Naive thymus-derived CD4-positive, alpha-beta T cell (primary cell): ENCODE measurements at regions not wholly inside any gene's neighbourhood (a gene's known extent, or its start where the extent isn't known, plus 50 kb on each side); places are given as distances from the start of the nearest gene placed in this dataset.

Experiments used
- ATAC-seq: fragments of 150-1000 bp; cut with Tn5 transposase; 2 replicates; pipeline ENCODE4 v1.10.0; 2021; ENCODE audit warnings: mild to moderate bottlenecking, moderate library complexity
- CTCF ChIA-PET: fragments of 350-600 bp; sonication (Branson Sonifier 250); formaldehyde crosslinking; loops from one replicate; lab custom pipeline; 2021; ENCODE audit warnings: antibody characterized with exemption; lab: Charles Lee
- POLR2A ChIA-PET: fragments of 350-600 bp; sonication (Branson Sonifier 250); formaldehyde crosslinking; loops from one replicate; lab custom pipeline; 2021; ENCODE audit warnings: antibody characterized with exemption, inconsistent platforms; lab: Charles Lee
- DNase-seq, 9 donors: peaks; one replicate each; pipeline versions ENCODE4 v3.0.0 to v3.0.0-alpha.2; 2020 to 2022; ENCODE audit warnings: mixed read lengths in 1 of 9
- H3K27ac ChIP-seq: one replicate; pipeline ENCODE4 v1.7.0; 2013; ENCODE audit warnings: mild to moderate bottlenecking, low read depth, low read length, moderate library complexity
- H3K27me3 ChIP-seq, 2 donors: one replicate each; pipeline ENCODE4 v1.7.0; 2013; ENCODE audit warnings: low read length in 2 of 2, mild to moderate bottlenecking in 2 of 2, moderate library complexity in 2 of 2; ENCODE audit not compliant: control insufficient read depth in 2 of 2, insufficient read depth in 2 of 2
- H3K36me3 ChIP-seq, 3 experiments: 1 replicate in 2 of 3; 2 replicates in 1 of 3; pipeline ENCODE4 v1.7.0; 2013; ENCODE audit warnings: low read length in 3 of 3, mild to moderate bottlenecking in 3 of 3, moderate library complexity in 1 of 3; ENCODE audit not compliant: insufficient read depth in 3 of 3, control insufficient read depth in 2 of 3
- H3K4me1 ChIP-seq, 2 donors: one replicate each; pipeline ENCODE4 v1.7.0; 2013; ENCODE audit warnings: low read length in 2 of 2, mild to moderate bottlenecking in 2 of 2, moderate library complexity in 1 of 2; ENCODE audit not compliant: control insufficient read depth in 2 of 2, insufficient read depth in 2 of 2
- H3K4me3 ChIP-seq: 2 replicates; pipeline ENCODE4 v1.7.0; 2013; ENCODE audit warnings: mild to moderate bottlenecking, low read length
- H3K9me3 ChIP-seq, 3 experiments: 1 replicate in 2 of 3; 2 replicates in 1 of 3; pipeline ENCODE4 v1.7.0; 2013; ENCODE audit warnings: low read length in 3 of 3; ENCODE audit not compliant: control insufficient read depth in 2 of 3
- H3K27ac Mint-ChIP-seq, 9 donors: one replicate each; pipeline ENCODE4 v1.8.0; 2020 to 2022; ENCODE audit warnings: mixed read lengths in 9 of 9, mild to moderate bottlenecking in 8 of 9, moderate library complexity in 5 of 9, inconsistent platforms in 2 of 9
- H3K27me3 Mint-ChIP-seq, 5 donors: one replicate each; pipeline ENCODE4 v1.8.0; 2021 to 2022; ENCODE audit warnings: mixed read lengths in 5 of 5, mild to moderate bottlenecking in 1 of 5
- H3K36me3 Mint-ChIP-seq, 5 donors: one replicate each; pipeline ENCODE4 v1.8.0; 2020 to 2022; ENCODE audit warnings: mixed read lengths in 5 of 5, mild to moderate bottlenecking in 3 of 5, inconsistent platforms in 1 of 5
- H3K4me1 Mint-ChIP-seq, 7 donors: one replicate each; pipeline ENCODE4 v1.8.0; 2020 to 2022; ENCODE audit warnings: mixed read lengths in 7 of 7, mild to moderate bottlenecking in 3 of 7, inconsistent platforms in 1 of 7
- H3K4me3 Mint-ChIP-seq, 10 donors: one replicate each; pipeline ENCODE4 v1.8.0; 2020 to 2022; ENCODE audit warnings: mild to moderate bottlenecking in 10 of 10, mixed read lengths in 10 of 10, moderate library complexity in 6 of 10, inconsistent platforms in 2 of 10
- H3K9me3 Mint-ChIP-seq, 11 donors: one replicate each; pipeline ENCODE4 v1.8.0; 2020 to 2022; ENCODE audit warnings: mixed read lengths in 11 of 11, mild to moderate bottlenecking in 4 of 11, inconsistent platforms in 1 of 11, moderate library complexity in 1 of 11
- intact Hi-C, 2 donors: fragments of 100-400 bp; cut with micrococcal nuclease; formaldehyde crosslinking; loops; one replicate each; pipeline ENCODE4 v1.15.1; 2023

GRCh38 chr6:168198302-168199180 is 119.5 kb upstream of the FRMD1 start:
- H3K27me3 ChIP-seq, result no peaks in the 10 kb centered on the region
- H3K27ac ChIP-seq, result no peak overlapping the region
- no peak overlapping the region for H3K4me3 ChIP-seq
- ChIA-PET POLR2A (no interaction called here), CTCF (no interaction called here)
- intact Hi-C loops, result no loop called here
- no peaks in the 10 kb centered on the region for H3K4me1 ChIP-seq
- H3K36me3 Mint-ChIP-seq, result no peaks in the 10 kb centered on the region
- DNase-seq (no peak), ATAC-seq (peak; percentile 13)
- H3K9me3 Mint-ChIP-seq, result peaks cover 0 to 4% (median 0%) of the 10 kb centered on the region in 11 donors
- no peak overlapping the region for H3K27ac Mint-ChIP-seq
- no peak overlapping the region for H3K4me3 Mint-ChIP-seq
- H3K4me1 Mint-ChIP-seq, result no peaks in the 10 kb centered on the region
- H3K9me3 ChIP-seq, result no peaks in the 10 kb centered on the region
- peaks cover 4 to 20% (median 10%) of the 10 kb centered on the region in 5 donors for H3K27me3 Mint-ChIP-seq
- H3K36me3 ChIP-seq, result no peaks in the 10 kb centered on the region

GRCh38 chr6:168197636-168198301 is 118.8 kb upstream of the FRMD1 start:
- no peak overlapping the region for H3K27ac ChIP-seq
- Mint-ChIP-seq H3K9me3 (peaks cover 0 to 4% (median 0%) of the 10 kb centered on the region in 11 donors), H3K27ac (no peak overlapping the region), H3K36me3 (no peaks in the 10 kb centered on the region), H3K27me3 (peaks cover 1 to 28% (median 16%) of the 10 kb centered on the region in 5 donors), H3K4me3 (no peak overlapping the region), H3K4me1 (no peaks in the 10 kb centered on the region)
- DNase-seq (no peak), ATAC-seq (no peak)
- ChIA-PET CTCF (no interaction called here), POLR2A (no interaction called here)
- no peaks in the 10 kb centered on the region for H3K27me3 ChIP-seq
- H3K4me3 ChIP-seq, result no peak overlapping the region
- intact Hi-C loops, result no loop called here
- no peaks in the 10 kb centered on the region for H3K4me1 ChIP-seq
- no peaks in the 10 kb centered on the region for H3K9me3 ChIP-seq
- no peaks in the 10 kb centered on the region for H3K36me3 ChIP-seq

GRCh38 chr6:168196881-168197635 is 118.0 kb upstream of the FRMD1 start:
- CTCF ChIA-PET, result interaction anchor here (0.7 kb wide), 1 partner anchor 1437 kb away, joined by 6 read pairs; no protein-coding TSS in a partner anchor
- H3K27me3 Mint-ChIP-seq, result peaks cover 0 to 28% (median 12%) of the 10 kb centered on the region in 5 donors
- Histone ChIP-seq H3K27ac (no peak overlapping the region), H3K9me3 (no peaks in the 10 kb centered on the region), H3K4me1 (no peaks in the 10 kb centered on the region), H3K36me3 (no peaks in the 10 kb centered on the region), H3K4me3 (no peak overlapping the region), H3K27me3 (no peaks in the 10 kb centered on the region)
- intact Hi-C loops, result no loop called here
- H3K4me1 Mint-ChIP-seq, result no peaks in the 10 kb centered on the region
- H3K27ac Mint-ChIP-seq, result no peak overlapping the region
- no peak for ATAC-seq
- H3K36me3 Mint-ChIP-seq, result no peaks in the 10 kb centered on the region
- H3K4me3 Mint-ChIP-seq, result no peak overlapping the region
- POLR2A ChIA-PET, result no interaction called here
- DNase-seq, result no peak
- peaks cover 0 to 4% (median 0%) of the 10 kb centered on the region in 11 donors for H3K9me3 Mint-ChIP-seq

- DNase-seq (no peak), ATAC-seq (no peak)
- Mint-ChIP-seq H3K27me3 (peaks cover 0 to 26% (median 9%) of the 10 kb centered on the region in 5 donors), H3K4me1 (no peaks in the 10 kb centered on the region), H3K27ac (no peak overlapping the region), H3K36me3 (no peaks in the 10 kb centered on the region), H3K4me3 (no peak overlapping the region), H3K9me3 (peaks cover 0 to 4% (median 0%) of the 10 kb centered on the region in 11 donors)
- Histone ChIP-seq H3K27ac (no peak overlapping the region), H3K36me3 (no peaks in the 10 kb centered on the region), H3K27me3 (no peaks in the 10 kb centered on the region), H3K9me3 (no peaks in the 10 kb centered on the region), H3K4me1 (no peaks in the 10 kb centered on the region), H3K4me3 (no peak overlapping the region)
- POLR2A ChIA-PET, result no interaction called here
- CTCF ChIA-PET, result no interaction called here
- intact Hi-C loops, result no loop called here
Measured at GRCh38 chr6:168196385-168196860, 117.4 kb upstream of the FRMD1 start.

GRCh38 chr6:168195712-168196111 is 116.7 kb upstream of the FRMD1 start:
- Histone ChIP-seq H3K27me3 (no peaks in the 10 kb centered on the region), H3K27ac (no peak overlapping the region), H3K4me1 (no peaks in the 10 kb centered on the region), H3K4me3 (no peak overlapping the region), H3K36me3 (no peaks in the 10 kb centered on the region), H3K9me3 (no peaks in the 10 kb centered on the region)
- no peaks in the 10 kb centered on the region for H3K4me1 Mint-ChIP-seq
- CTCF ChIA-PET, result no interaction called here
- peaks cover 0 to 4% (median 0%) of the 10 kb centered on the region in 11 donors for H3K9me3 Mint-ChIP-seq
- POLR2A ChIA-PET, result no interaction called here
- DNase-seq, result no peak
- H3K36me3 Mint-ChIP-seq, result no peaks in the 10 kb centered on the region
- H3K4me3 Mint-ChIP-seq, result no peak overlapping the region
- no peak overlapping the region for H3K27ac Mint-ChIP-seq
- ATAC-seq, result no peak
- H3K27me3 Mint-ChIP-seq, result peaks cover 0 to 33% (median 9%) of the 10 kb centered on the region in 5 donors
- intact Hi-C loops, result no loop called here

- ATAC-seq (no peak), DNase-seq (no peak)
- intact Hi-C loops, result no loop called here
- CTCF ChIA-PET, result no interaction called here
- H3K9me3 ChIP-seq, result no peaks in the 10 kb centered on the region
- no peaks in the 10 kb centered on the region for H3K4me1 ChIP-seq
- H3K36me3 ChIP-seq, result no peaks in the 10 kb centered on the region
- no peak overlapping the region for H3K4me3 Mint-ChIP-seq
- POLR2A ChIA-PET, result no interaction called here
- H3K27ac Mint-ChIP-seq, result no peak overlapping the region
- no peaks in the 10 kb centered on the region for H3K36me3 Mint-ChIP-seq
- peaks cover 0 to 36% (median 9%) of the 10 kb centered on the region in 5 donors for H3K27me3 Mint-ChIP-seq
- H3K4me3 ChIP-seq, result no peak overlapping the region
- no peak overlapping the region for H3K27ac ChIP-seq
- H3K4me1 Mint-ChIP-seq, result no peaks in the 10 kb centered on the region
- no peaks in the 10 kb centered on the region for H3K27me3 ChIP-seq
- H3K9me3 Mint-ChIP-seq, result peaks cover 0 to 2% (median 0%) of the 10 kb centered on the region in 11 donors
Measured at GRCh38 chr6:168194732-168195567, 115.9 kb upstream of the FRMD1 start.
